ENCODE measurements at regions not wholly inside any gene's neighbourhood (a gene's known extent, or its start where the extent isn't known, plus 50 kb on each side); places are given as distances from the start of the nearest gene placed in this dataset.

GRCh38 chr13:70407486-70407885 is 299.2 kb upstream of the KLHL1 start:
- TF ChIP-seq POLR2A (IDR thresholded peaks at IDR 0.05) (no peak), CTCF (IDR thresholded peaks at IDR 0.05) (no peak)
